HG03432 (cell line): ENCODE measurements at regions not wholly inside any gene's neighbourhood (a gene's known extent, or its start where the extent isn't known, plus 50 kb on each side); places are given as distances from the start of the nearest gene placed in this dataset.
"Not testable (repeated sequence)": the region's sequence is repeated elsewhere in the genome, so short reads cannot be mapped to it uniquely, and the experiment has no call there.

Experiments
- ATAC-seq: cut with Tn5 transposase; IDR thresholded peaks from one replicate; pipeline ENCODE4 v1.9.1; 2021; ENCODE audit warnings: mild to moderate bottlenecking, moderate library complexity; ENCODE audit not compliant: unreplicated experiment

DNA sequence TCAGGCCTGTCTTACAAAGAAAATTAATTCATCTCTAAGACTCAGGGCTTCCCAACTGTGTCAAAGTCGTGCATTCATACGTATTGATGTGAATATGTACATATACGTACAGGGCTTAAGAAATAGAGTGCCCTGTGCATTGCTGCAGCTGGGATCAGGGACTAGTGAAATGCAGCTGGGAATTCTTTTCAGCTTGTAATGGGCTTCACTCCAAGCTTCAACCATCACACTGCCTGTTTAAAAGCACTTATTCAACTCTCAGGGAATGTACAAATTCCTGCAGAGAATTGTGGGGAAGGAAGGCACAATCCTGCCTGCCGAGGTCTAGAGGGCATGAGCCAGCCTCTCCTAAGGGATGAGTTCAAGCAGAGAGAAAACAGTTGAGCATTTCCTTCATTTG, 59.6 kb upstream of the MAN2A1 start:
- no peak for ATAC-seq

- ATAC-seq, result no peak
Observed at GRCh38 chr5:109628591-109628990, 61.1 kb upstream of the MAN2A1 start.

DNA sequence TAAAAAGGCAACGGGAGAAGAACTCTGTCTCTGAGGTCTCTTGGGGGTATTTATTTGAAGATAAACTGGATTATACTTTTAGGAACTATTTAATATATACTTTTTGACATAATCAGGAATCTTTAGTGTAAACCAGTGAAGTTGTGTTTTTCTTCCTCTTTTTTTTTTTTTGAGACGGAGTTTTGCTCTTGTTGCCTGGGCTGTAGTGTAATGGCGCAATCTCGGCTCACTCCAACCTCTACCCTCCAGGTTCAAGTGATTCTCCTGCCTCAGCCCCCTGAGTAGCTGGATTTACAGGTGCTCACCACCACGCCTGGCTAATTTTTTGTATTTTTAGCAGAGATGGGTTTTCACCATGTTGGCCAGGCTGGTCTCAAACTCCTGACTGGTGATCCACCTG, 68.5 kb upstream of the MAN2A1 start:
- ATAC-seq, result not testable (repeated sequence)

GRCh38 chr5:109620651-109621050, 69.1 kb upstream of the MAN2A1 start:
- no peak for ATAC-seq

- no peak for ATAC-seq
Observed at GRCh38 chr5:109619606-109620005, 70.1 kb upstream of the MAN2A1 start.

GRCh38 chr5:109619021-109619460, 70.7 kb upstream of the MAN2A1 start:
- no peak for ATAC-seq

- ATAC-seq, result no peak
Observed at GRCh38 chr5:109614981-109615380, 74.7 kb upstream of the MAN2A1 start.

DNA sequence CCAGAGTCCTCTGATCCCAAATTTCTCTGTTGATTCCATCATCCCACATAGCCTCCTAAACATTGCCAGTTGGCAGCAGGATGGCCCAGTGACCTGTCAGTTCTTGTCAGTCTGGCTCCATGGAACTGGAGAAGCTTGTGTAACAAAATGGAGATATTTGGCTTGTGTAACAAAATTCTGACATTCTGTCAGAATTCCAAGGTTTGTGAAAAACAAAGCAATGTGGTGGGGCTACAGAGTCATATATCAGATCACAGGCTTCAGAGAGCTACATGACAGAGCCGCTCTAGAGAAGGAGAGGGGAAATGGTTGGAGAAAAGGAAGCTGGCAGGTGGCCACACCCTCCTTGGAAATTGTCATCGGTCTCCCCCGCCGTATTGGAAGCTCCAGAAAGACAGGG, 75.4 kb upstream of the MAN2A1 start:
- no peak for ATAC-seq

DNA sequence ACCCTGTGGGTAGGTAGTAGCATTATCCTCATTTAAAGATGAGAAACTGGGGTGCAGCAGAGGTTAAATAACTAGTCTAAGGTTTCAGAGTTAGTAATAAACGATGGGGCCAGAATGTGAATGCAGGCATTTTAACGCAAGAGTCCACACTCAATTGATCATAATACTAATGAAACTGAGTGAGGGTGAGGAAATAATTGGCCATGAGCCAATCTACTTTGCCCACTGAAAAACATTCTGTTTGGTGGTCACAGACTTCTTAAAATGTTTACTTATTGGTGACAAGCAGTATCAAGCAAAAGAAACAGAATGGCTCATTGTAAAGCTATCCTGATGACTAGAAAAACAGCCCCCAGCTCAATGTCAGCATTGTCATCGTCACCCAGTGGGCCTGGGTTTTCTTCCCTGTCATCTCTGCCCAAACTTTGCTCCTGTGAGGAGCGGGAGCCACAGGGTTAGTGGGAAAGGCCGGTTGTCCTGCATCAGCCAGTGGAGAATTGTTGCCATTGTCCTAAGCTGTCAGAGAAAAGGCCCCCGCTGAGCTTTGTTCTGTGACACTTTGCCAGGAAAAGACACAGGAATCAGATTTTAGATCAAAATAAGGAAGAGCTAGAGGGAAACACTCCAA, 77.3 kb upstream of the MAN2A1 start:
- ATAC-seq, result no peak

DNA sequence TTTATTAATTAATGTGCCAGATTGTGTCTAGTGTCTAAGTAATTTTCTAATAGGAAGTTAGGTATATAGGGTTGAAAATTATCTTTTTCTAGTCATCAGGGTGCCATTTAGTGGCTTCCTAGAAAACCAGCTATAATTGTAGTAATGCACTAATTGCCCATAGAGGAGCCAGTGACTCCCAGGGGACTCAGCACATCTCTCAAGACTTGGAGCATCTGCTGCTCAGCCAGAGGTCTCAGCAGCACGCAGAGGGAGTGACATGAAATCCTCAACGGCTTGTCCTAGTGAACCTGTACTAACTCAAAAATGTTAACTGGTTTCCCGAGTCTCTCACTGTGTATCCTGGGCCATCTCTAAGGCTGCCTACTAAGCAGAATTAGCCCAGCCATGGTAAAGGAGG, 78.2 kb upstream of the MAN2A1 start:
- ATAC-seq, result no peak

DNA sequence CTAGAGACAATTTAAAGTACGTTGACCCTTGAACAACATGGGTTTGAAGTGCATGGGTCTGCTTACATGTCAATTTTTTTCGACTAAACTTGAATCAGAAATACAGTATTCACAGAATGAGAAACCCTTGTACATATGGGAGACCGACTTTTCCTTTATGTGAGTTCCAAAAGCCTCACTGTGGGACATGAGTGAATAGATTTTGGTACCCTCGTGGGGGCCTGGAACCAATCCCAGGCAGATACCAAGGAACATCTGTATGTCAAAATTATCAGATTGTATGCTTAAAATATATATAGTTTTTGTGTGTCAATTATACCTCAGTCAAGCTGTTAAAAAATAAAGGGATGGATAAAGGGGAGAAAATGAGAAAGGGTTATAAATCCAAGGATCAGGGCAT, 78.7 kb upstream of the MAN2A1 start:
- no peak for ATAC-seq

DNA sequence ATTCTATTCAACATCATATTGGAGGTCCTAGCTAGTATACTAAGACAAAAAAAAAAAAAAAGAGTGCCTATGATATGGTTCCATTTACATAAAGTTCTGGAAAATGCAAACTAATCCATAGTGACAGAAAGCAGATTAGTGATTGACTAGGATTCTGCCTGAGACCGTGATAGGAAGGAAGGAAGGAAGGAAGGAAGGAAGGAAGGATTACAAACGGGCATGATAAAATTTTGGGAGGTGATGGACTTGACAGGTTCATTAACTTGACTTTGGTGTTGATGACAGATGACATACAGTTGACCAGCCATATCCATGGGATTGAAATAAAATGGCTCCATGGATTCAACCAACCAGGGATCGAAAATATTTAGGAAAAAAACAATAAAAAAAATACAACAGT, 79.1 kb upstream of the MAN2A1 start:
- no peak for ATAC-seq

DNA sequence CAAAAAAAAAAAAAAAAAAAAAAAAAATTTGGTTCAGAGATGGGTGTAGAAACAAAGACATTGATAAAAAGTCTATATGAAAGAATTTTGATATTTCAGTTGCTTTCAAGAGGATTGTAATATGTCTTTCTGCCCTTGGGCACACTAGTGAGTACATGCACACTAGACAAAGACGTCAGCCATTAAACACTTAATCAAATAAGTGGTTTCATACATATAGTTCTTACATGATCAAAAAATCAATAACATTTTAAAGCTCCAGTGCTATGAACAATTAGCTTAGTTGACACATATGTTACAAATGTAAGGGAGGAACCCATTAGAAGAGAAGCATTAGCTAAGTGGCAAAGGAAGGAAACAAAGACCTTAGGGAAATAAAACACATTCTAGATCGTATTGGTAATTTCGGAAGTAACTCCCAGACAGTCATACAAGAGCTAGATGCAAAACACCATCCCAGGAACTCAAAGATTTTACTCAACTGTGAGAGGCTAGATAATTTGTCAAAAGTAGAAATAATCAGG, 84.5 kb upstream of the MAN2A1 start:
- ATAC-seq, result no peak

- no peak for ATAC-seq
Observed at GRCh38 chr5:109604758-109605157, 85.0 kb upstream of the MAN2A1 start.

GRCh38 chr5:109601736-109602135, 88.0 kb upstream of the MAN2A1 start:
- no peak for ATAC-seq

GRCh38 chr5:109597893-109598292, 91.8 kb upstream of the MAN2A1 start:
- no peak for ATAC-seq

GRCh38 chr5:109594217-109594616, 95.5 kb upstream of the MAN2A1 start:
- ATAC-seq, result no peak

- ATAC-seq, result no peak
Observed at GRCh38 chr5:109590799-109591198, 98.9 kb upstream of the MAN2A1 start.

GRCh38 chr5:109589986-109590385, 99.7 kb upstream of the MAN2A1 start:
- no peak for ATAC-seq

DNA sequence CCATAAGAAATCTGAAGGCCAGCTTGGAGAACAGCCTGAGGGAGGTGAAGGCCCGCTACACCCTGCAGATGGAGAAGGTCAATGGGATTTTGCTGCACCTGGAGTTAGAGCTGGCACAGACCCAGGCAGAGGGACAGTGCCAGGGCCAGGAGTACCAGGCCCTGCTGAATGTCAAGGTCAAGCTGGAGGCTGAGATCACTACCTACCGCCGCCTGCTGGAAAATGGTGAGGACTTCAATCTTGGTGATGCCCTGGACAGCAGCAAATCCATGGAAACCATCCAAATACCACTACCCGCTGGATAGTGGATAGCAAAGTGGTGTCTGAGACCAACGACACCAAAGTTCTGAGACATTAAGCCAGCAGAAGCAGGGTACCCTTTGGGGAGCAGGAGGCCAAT, 100.5 kb upstream of the MAN2A1 start:
- ATAC-seq, result no peak

DNA sequence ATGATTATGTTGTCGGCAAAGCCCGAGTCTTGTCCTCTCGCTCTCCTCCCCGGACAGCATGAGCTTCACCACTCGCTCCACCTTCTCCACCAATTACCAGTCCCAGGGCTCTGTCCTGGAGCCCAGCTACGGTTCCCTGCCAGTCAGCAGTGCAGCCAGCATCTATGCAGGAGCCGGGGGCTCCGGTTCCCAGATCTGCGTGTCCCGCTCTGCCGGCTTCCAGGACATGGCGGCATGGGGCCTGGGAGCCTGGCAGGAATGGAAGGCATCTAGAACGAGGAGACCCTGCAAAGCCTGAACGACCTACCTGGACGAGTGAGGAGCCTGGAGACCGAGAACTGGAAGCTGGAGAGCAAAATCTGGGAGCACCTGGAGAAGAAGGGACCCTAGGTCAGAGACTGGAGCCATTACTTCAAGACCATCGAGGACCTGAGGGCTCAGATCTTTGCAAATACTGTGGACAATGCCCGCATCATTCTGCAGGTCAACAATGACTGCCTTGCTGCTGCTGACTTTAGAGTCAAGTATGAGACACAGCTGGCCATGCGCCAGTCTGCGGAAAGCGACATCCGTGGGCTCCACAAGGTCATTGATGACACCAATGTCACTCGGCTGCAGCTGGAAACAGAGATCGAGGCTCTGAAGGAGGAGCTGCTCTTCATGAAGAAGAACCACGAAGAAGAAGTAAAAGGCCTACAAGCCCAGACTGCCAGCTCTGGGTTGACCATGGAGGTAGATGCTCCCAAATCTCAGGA, 101.3 kb upstream of the MAN2A1 start:
- ATAC-seq, result no peak

- ATAC-seq, result no peak
Observed at GRCh38 chr5:109584986-109585599, 104.6 kb upstream of the MAN2A1 start.
